ENCODE measurements at regions not wholly inside any gene's neighbourhood (a gene's known extent, or its start where the extent isn't known, plus 50 kb on each side); places are given as distances from the start of the nearest gene placed in this dataset.
"Not testable (repeated sequence)": the region's sequence is repeated elsewhere in the genome, so short reads cannot be mapped to it uniquely, and the experiment has no call there.

DNA sequence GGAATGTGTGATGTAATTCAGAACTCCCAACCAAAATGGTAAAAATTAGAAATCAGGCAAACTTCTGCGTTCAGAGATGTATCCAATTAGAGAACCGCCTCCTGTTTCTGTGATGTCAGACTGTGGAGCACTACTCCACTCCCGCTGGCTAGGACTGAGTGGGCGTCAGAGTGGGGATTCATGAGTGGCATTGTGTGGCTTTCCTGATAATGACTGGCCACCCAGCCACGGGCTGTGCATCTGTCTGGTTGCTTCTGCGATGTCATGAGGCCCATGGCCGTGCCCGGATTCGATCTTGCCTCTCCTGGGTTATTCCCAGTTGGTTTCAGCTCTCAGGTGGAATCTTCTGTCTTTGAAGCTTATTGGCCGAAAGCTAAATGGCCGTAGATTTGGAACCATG is 87.1 kb upstream of the KCNA1 start:
- DNase-seq (ENCODE audit: low read depth in 4 of 4, low spot score in 3 of 4) = no peak

DNA sequence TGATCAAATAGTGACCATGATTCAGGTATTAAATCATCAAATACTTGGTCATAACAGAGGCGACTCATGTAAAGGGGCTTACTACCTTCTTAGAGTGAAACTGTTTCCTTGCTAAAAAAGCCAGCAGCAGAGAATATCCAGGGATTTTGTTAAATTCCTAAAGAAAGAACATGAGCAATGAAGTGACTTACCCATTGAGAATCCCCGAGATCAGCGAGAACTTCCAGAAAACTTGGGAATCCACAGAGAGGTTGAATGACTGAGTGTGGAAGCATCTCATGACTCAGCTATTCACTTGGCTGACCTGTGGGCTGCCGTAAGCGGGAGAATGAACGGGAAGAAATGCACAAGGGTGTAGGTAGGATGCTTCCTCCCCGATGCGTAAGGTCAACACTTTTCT is 85.3 kb upstream of the KCNA1 start:
- no peak for DNase-seq (ENCODE audit: low read depth in 4 of 4, low spot score in 3 of 4)

DNA sequence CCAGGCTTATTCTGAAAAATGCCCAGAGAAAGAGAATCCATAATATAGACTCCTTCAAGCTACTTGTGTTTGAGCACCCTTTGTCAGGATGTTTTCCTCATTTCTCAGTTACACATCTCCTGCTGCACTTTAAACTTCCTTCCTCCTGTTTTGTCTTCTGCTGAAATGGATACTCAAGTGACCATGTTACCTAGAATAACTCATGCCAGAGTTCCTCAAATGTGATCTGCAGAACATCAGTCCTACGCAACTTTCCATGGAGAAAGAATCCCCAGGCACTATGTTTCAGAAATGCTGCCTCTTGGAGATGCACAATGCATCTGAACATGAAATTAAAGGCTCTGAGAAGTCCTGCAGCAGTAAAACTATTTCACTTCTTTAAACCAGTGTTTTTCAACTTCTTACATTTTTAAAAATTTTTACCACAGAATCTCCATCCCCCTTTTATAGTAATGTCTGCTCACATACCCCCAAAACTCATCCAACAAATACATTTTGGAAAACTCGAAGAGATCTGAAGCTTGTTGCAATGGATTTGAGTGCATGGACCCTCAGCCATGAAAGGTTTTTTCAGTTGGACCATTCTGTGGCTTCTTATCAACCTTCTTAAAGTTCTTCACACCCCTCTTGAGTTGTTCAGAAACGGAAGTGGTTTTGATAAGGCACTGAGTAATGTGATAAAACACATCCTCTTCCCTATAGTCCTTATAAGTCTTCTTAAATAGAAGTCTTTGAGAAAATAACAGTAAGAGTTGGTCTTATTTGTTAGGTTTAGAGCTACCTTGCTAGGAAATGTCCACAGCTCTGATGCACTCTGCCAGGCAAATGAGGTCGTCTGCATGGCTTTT is 84.5 kb upstream of the KCNA1 start:
- no peak for DNase-seq (ENCODE audit: low read depth in 4 of 4, low spot score in 3 of 4)

DNA sequence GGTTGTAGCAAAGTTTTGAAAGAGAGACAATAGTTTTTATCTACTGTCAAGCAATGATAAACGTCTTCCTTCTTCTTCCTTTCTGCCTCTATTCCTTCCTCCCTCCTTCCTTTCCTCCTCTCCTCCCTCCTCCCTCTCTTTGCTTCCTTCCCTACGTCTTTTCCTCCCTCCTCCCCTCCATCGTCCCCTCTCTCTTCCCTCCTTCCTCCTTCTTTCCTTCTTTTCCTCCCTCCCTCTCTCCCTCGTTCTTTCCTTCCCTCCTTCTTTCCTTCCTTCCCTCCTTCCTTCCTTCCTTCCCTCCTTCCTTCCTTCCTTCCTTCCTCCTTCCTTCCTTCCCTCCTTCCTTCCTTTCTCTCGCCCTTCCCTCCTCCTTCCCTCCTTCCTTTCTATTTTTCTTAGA is 82.8 kb upstream of the KCNA1 start:
- no peak for DNase-seq (ENCODE audit: low read depth in 4 of 4, low spot score in 3 of 4)

DNA sequence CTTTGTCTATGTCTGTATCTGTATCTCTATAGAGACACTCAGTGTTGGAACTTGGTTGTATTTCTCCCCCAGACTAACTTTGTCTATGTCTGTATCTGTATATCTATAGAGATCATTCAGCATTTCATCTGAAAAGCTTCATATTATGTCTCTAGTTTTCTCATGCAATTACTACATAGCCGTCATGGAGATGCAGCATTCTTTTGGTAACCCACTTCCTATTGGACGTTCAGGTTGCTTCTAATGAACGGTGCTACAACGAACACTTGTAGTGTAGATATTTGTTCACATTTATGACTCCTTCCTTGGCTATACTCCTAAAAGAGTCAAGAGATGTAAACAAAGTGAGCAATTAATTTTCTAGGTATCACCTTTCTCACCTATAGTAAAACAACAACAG is 81.5 kb upstream of the KCNA1 start:
- no peak for DNase-seq (ENCODE audit: low read depth in 4 of 4, low spot score in 3 of 4)

DNA sequence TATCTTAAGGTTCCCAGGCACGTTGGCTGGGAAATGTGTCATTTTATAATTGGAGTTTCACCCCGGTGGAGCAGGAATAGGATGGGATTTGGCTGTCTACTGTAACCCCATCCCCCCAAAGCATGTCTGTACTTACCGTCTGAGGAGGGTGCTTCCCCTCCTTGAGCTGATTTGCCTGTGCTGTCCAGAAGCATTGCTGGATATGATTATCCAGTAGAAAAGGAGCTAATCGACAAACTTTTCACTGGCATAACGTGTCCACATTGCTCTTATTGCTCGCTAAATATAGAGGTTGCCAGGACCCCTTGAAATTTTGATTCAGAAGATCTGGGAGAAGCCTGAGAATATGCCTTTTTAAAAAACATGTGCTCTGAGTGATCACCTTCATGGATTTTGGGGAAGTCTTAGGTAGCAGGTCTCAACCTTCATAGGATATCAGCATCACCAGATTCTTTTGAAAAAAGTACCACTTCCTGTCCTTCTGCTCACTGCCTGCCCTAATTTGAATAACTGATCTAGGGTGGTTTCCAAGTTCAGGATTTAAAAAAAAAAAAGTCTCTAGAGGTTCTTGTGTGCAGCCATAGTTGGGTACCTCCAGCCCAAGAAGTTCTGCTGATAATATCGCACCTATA is 80.4 kb upstream of the KCNA1 start:
- DNase-seq (ENCODE audit: low read depth in 4 of 4, low spot score in 3 of 4) = no peak

DNA sequence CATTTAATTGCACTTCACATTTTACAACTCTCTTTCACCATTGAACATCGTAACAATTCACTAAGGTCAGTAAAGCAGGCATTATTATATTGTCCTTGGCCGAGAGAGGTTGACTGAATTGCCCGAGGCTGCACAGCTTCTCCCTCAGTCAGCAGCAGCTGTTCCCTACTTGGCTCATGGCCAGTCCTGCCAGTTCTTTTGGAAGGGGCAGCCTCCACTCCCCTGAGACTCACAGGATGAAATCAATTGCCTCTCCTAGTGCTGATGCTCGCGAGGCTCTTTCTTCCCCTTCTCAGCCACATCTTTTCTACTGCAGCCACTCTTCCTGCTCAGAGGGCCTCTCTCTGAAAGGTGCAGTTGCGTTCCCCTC is 79.9 kb upstream of the KCNA1 start:
- no peak for DNase-seq (ENCODE audit: low read depth in 4 of 4, low spot score in 3 of 4)

DNA sequence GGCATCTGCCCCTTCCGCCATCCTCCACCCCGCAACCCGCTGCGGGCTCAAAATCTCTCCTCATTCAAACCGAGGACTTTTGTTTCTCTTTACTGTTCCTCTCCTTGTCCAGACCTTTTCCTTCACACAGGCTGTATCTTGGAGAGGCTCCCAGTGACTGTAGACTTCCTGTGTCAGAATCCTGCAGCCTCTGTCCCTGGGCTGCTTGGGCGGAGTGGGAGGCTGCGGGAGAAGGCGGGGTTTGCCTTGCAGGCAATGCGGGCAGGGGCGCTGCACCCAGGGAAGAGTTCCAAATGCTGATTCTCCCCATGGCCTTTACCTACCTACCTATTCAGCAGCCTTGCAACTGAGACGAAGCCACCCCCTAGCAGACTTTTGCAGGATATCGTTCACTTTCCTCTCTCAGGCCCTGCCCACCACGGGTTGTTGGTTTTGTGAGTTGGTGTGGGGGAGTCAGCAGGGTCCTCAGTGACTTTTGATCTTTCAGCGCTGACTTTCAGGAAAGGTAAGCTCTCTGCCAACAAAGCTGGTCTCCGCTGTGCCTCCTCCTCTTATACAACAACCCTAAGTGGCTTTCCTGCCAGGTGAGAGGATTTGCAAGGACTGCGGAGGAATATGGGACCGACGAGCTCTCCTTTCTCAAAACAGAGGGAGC is 79.0 kb upstream of the KCNA1 start:
- no peak for DNase-seq (ENCODE audit: low read depth in 4 of 4, low spot score in 3 of 4)

DNA sequence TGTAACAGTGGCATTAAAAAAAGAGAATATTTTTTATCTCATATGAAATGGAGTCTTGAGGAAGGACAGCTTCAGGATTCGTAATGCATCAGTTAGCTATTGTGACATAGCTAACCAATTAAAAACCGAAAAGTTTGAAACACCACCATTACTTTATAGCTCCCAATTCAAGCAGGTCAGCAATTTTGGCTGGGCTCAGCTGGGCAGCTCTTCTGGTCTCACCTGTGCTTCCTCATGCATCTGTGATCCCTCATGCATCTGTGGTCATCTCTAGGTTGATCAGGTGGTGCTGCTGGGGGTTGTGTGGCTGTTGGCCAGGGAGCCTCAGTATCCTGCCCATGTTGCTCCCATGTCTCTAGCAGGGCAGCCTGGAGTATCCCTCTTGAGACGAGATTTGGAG is 76.7 kb upstream of the KCNA1 start:
- no peak for DNase-seq (ENCODE audit: low read depth in 4 of 4, low spot score in 3 of 4)

DNA sequence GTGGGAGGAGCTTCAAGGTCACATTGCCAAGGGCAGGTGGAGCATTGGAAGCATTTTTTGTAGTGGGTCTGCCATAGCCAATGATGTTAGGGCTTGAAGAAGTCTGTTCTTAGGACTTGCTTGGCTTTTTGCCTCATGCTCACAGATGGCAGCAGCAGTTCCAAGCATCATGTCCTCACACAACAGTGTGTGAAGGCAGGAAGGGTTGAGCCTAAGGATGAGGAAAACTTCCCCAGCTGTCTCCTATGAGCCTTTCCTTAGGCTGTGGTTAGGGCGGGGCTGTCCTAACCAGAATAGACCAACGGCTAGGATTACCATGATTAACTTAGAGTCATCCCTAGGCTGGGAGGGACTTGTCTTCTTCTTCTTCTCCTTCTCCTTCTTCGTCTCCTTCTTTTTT is 76.2 kb upstream of the KCNA1 start:
- DNase-seq (ENCODE audit: low read depth in 4 of 4, low spot score in 3 of 4) = no peak

DNA sequence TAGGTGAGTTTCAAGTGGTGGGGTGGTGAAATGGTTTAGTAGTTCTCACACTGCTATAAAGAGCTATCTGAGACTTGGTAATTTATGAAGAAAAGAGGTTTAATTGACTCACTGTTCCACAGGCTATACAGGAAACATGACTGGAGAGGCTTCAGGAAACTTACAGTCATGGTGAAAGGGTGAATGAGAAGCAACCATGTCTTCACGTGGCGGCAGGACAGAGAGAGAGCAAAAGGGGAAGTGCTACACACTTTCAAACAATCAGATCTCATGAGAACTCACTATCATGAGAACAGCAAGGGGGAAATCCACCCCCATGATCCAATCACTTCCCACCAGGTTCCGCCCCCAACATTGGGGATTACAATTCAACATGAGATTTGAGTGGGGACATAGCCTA is 67.3 kb upstream of the KCNA1 start:
- DNase-seq (ENCODE audit: low read depth in 4 of 4, low spot score in 3 of 4) = not testable (repeated sequence)

DNA sequence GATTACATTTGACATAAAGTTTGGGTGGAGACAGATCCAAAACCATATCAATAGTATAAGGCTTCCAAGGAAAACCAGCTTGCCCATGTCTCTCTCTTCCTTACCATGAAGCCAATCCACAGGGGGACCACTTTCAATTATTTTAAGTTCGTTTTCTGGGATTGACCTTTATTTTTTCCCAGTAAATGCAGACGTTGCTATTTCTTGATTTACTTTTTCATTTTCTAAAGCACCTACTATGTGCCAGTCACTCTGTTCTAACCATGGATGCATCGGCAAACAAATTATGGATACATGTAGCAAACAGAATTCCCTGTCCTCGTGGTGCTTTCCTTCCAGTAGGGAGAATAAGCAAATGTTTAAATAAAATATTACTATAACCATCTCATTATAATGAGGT is 65.8 kb upstream of the KCNA1 start:
- no peak for DNase-seq (ENCODE audit: low read depth in 4 of 4, low spot score in 3 of 4)

DNA sequence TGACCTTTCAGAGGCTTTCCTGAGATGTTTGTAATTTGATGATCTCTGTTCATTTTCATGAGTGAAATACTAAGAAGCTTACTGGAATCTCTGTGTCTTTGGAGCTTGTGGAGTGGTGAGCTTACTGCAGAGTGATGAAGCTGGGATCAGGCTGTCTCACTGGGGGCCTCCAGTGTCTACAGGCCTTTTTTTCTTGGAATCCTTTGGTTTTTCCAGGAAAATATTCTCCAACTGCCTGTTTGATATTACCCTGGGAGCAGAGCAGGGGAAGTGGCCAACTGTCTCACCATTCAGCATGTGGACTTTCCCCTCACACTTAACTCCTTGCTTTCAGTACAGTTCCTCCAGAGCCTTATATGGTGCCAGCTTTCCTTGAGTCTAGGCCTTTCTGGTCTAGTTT is 62.0 kb upstream of the KCNA1 start:
- no peak for DNase-seq (ENCODE audit: low read depth in 4 of 4, low spot score in 3 of 4)

DNA sequence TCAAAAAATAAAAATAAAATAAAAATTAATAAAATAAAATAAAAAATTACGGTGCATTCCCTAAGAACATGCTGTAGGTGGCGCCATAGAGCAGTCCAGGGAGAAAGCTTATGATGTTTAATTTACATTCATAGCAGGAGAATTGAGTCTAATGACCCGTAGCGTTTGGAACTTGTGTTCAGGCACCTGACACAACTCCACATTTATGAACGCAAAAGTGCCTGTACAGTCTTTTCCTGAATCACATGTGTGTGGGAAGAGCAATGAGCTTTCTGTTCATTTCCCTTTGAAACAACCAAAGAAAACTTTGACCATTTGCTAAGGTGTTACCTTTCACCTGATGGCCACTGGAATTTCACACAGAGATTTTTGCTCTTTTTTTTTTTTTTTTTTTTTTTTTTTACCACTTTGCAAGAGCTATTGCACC is 60.6 kb upstream of the KCNA1 start:
- peak in 2 of 4 donors; percentile 27 to 36 for DNase-seq (ENCODE audit: low read depth in 4 of 4, low spot score in 3 of 4)

DNA sequence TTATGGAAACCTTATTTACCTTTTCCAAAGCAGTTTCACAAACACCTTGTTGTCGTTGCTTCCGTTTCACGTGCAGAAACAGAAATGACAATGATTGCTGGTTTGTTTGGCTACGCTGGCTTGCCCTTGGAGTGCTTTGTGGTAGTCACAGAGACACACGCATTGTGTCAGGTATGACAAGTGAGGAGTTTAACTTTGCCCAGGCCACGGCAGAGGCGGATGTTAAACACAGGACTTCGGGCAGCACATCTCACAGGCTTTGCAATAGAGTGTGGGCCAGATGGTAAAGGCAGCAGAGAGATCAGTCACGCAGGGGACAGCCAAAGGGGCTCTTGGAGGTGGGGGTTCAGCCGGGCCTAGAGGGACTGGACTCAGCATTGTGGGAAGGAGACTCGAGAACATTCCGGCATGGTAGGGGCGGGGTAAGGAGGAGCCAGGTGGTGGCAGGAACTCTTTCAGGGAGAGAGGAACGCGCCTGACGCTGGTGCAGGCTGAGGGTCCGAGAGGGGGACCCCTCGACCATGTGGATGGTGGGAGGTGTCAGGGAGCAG is 59.8 kb upstream of the KCNA1 start:
- no peak for DNase-seq (ENCODE audit: low read depth in 4 of 4, low spot score in 3 of 4)

DNA sequence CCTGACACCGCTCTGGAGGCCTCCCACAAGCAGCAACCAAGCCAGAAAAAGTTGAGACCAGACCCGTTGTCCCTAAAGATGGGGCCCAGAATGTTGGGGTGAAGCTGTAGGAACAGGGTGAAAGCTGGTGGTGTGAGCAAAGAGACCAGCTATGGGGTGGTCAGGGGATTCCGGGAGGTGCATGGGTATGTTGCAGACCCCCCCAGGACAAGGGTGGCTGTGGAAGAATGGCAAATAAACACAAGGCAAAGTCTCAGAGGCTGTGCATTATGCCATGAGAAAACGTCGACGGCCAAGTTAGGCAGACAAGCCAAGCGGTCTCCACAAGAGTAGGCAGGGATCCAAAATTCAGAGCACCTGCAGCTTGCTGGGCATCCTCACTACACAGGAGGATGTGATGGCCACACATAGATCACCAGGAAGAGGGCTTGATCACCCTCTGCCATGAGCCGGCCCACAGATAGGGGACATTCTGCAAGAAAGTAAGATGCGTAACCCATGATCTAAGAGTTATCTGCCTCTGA is 58.8 kb upstream of the KCNA1 start:
- no peak for DNase-seq (ENCODE audit: low read depth in 4 of 4, low spot score in 3 of 4)

DNA sequence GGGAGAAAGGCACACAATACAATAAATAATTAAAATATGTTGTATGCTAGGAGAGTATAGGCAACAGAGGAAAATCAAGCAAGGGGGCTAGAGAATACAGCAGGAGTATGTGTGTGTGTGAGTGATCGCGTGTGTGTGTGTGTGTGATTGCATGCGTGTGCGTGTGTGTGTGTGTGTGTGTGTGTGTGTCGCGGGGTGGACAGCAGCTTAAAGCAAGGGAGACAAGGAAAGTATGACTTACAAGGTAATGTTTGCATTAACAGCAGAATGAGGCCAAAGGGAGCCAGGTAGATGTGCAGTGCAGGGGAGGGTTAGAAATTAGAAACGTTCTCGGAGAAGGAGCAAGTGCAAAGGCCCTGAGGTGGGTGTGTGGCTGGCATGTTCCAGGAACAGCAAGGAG is 57.4 kb upstream of the KCNA1 start:
- DNase-seq (ENCODE audit: low read depth in 4 of 4, low spot score in 3 of 4) = no peak

DNA sequence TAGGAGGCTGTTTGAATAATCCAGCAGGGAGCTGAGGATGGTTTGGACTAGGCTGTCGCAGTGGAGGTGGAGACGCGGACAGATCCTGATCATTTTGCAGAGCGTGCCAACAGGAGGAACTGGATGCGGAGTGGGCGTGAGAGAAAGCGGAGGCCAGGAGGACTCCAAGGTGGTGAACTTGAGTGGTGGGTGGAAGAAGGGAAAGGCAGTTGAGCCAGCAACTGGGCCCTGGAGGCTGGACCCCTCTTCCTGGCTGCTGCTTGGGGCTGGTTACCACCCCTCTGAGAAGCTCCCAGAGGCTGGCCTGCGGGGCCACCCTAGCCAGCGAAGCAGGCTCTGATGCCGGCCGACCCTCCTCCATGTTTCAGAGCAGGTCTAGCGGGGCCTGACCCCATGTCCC is 56.8 kb upstream of the KCNA1 start:
- no peak for DNase-seq (ENCODE audit: low read depth in 4 of 4, low spot score in 3 of 4)

DNA sequence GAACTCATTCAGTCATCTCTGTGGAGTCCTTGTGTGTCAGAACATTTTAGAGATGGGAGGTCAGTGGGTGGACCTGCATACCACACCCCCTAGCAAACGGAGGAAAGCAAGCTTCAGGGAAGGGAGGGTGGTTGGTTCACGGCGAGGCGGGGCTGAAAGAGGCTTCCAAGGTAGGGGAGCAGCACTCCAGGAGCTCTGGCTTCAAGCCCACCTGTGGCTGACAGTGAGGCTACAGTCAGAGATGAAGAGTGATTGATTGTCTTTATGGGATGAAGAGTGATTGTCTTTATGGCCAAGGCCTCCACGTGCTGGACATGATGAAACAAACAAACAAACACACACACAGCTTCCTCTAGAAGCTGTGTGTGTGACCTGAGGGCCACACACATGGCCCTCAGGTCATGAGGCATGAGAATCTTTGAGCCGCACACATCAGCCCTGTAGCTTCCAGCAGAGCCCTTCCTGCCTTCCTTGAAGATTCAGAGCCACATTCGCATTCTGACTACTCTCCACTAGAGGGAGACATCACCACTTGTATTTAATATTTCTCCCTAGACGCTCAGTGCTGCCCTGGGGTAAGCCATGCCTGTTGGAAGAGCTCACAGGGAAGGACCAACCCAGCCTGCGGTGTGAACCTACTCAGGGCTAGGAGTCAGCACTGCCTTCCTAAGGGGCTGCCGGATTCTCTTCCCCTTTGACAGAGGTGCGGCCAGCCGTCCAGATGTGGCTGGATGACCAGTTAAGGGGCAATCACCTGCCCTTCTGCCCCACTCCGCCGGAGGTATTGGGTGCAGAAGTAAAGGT is 54.4 kb upstream of the KCNA1 start:
- DNase-seq (ENCODE audit: low read depth in 4 of 4, low spot score in 3 of 4) = peak; percentile 57 to 77 (median 64)

DNA sequence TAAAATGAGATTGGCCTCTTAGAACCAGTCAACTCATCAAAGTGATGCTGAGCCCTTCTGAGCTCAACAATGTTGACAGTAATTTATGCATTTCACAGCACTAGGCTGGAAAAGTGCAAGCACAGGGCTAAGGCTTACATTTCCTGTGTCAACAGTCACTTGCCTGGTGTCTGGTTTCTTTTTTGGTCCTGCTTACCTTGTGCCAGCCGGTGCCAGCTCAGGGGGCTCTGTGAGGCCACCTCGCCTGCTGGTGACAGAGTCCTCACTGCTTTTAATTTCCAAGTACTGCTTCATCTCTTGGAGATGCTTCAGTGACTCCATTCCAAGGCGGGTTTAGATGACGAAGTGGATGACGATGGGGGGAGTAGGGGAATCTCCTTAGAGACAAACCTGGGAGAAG is 53.1 kb upstream of the KCNA1 start:
- DNase-seq (ENCODE audit: low read depth in 4 of 4, low spot score in 3 of 4) = no peak
